DMS53 (cell line): ENCODE measurements at regions not wholly inside any gene's neighbourhood (a gene's known extent, or its start where the extent isn't known, plus 50 kb on each side); places are given as distances from the start of the nearest gene placed in this dataset.
A peak's percentile ranks its signal among the peaks of the same experiment; 100 is the strongest.
"Not testable (repeated sequence)": the region's sequence is repeated elsewhere in the genome, so short reads cannot be mapped to it uniquely, and the experiment has no call there.

ENCODE experiments used
- DNase-seq: peaks from one replicate; lab custom pipeline; 2025; lab: John Stamatoyannopoulos, UW

- DNase-seq, result no peak
Measured at GRCh38 chr5:53367727-53368126, 112.7 kb upstream of the FST start.

GRCh38 chr5:53368516-53368915, 111.9 kb upstream of the FST start:
- DNase-seq, result peak; percentile 20

DNA sequence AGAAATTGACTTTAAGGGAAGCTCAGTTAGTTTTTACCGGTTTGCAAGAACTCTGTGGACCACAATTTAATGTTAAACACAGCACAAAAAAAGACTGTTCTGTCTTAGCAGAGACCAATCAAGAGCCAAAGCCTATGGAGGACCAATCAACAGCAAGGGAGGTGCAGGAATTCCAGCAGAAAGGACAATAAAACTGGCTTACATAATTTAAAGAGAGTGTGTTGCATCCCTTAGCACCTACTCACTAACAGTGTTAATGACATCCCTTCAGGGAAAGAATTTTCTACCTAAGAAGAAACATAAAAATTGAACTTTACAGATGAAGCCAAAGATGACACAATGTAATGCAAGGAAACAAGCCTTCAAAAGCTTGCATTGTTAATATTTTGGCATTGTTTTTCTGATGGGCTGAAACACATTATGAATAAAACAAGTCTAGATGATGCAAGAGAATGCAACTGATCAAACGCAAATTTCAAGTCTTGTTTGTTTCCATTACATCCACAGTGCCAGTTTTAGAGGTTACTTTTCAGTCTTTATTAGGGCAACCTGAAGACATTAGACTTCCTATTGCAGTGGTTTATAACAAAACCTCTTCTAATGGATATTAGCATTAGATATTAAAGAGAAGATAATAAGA, 111.3 kb upstream of the FST start:
- DNase-seq, result no peak

DNA sequence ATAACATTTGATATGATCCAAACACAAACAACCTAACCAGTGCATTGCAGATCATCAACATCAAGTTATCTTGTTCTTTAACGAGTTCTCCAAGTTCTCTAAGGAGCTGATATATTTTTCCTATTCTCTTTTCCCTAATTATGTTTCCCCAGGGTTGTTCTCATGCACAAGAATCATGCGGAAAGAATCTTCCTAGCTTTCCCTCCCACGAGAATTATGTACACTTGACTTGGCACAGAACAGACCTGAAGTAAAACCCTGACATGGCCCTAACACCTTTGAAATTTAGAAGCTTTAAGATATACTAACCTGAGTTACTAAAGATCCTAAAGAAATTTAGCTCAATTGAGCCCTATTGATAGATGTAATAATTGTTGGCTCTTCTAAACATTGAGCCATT, 110.7 kb upstream of the FST start:
- no peak for DNase-seq

GRCh38 chr5:53373451-53374158, 106.8 kb upstream of the FST start:
- no peak for DNase-seq

GRCh38 chr5:53376853-53377252, 103.6 kb upstream of the FST start:
- DNase-seq, result no peak

DNA sequence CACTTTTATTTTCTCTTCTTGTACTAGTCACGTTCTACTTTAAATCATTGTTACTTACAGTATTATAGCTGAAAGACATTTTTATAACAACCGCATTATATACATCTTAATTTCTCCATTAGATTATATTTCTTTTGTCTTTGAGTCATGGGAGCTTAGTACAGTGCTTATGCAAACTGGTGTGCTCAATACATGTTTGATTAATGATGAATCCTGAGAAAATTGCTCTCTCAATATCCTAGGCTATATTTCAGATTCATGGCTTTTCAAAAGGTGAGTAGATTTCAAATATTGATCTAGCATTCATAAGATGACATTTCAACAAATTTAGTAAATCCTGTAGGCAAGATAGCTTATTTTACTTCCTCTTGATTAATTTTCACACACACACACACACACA, 102.2 kb upstream of the FST start:
- no peak for DNase-seq

DNA sequence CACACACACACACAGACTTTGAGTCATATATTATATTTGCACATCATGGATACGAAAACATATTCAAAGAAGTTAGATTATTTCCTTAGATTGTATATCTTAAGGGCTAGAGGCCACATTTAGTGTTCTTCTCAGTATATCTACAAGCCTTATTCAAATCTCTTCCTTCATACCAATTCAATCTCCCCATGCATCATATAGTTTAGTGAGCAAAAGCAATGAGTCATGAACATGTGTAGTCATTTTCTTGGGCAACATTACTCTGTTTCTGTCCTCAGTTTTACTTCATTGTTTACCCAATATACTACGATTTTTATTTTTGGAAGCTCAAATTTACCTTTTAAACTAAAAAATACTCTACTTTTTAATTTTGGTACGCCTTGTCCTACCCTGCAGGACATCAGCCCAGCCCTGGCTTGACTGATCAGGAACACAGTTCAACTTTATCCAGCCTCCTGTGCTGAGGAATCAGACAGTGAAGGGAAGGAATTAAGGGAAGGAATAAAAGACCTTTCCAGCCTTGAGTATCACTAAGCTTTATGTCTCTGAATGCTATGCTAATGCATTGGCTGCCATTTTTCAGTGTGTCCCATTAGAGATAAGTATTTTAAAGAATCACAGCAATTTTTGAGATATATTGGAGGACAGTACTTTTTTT, 101.7 kb upstream of the FST start:
- peak; percentile 17 for DNase-seq

DNA sequence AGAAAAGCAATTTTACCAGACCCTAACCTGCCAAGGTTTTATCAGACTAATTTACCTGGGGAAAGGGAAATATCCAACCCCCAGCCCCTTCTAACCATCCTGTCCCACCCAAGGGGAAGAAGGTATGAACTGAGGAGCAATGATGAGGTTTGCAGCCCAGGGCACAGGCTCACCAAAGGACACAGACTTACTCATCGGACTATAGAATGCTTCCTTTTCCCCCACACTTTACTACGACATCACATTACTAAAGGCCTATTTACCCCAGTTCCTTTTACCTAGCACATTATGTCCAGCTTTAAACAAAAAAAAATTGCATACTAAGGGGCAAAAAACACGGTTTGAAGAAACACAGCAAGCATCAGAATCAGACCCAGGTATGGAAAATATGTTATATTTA, 94.1 kb upstream of the FST start:
- no peak for DNase-seq

DNA sequence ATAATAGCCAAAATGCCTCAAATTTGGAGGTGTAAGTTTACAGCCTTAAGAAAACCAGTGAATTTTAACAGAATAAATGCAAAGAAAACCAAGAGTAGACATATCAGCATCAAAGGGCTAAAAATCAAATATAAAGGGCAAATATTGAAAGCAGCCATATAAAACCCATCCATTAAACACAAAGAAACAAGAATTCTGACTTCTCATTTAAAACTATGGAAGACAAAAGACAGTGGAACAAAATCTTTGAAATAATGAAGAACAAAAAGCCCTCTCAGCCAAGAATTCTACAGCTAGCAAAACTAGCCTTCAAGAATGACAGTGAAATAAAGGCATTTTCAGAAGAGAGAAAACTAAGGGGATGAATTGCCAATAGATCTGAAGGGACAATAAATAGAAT, 91.3 kb upstream of the FST start:
- DNase-seq, result no peak

GRCh38 chr5:53392073-53392472, 88.4 kb upstream of the FST start:
- DNase-seq, result no peak

GRCh38 chr5:53394808-53395207, 85.6 kb upstream of the FST start:
- DNase-seq, result no peak

DNA sequence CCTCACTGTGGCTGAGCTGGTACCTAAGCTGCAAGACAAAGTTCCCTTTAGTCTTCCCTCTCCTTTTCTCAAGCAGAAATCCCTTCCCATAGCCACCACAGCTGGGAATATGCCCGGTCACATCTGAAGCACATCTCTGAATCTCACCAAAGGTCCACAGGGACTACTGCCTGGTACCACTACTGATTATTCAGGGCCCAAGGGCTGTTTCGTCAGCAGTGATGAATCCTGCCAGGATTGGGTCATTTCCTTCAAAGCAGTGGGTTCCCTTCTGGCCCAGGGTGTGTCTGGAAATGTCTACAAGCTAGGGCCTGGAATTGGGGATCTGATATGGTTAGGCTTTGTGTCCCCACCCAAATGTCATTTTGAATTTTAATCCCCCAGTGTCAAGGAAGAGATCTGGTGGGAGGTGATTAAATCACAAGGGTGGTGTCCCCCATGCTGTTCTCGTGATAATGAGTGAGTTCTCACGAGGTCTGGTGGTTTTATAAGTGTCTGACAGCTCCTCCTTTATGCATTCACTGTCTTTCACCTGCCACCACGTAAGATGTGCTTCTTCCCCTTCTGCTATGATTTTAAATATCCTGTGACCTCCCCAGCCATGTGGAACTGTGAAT, 83.2 kb upstream of the FST start:
- no peak for DNase-seq

DNA sequence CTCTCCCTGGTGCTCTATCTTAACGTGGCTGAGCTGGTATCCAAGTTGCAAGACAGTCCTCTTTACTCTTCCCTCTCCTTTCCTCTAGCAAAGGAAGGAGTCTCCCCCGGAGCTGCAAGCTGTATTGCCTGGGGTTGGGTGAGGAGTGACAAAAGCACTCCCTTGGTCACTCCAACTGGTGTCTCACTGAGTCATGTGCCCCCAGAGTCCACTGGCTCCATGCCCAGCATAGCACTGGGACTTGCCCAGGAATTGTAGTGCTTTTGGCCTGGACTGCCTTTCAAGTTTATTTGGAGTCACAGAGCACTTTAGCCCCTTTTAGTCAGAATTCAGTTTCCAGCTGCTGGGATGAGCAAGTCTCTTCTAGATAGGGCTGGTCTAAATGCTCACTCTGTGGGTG, 82.6 kb upstream of the FST start:
- no peak for DNase-seq

DNA sequence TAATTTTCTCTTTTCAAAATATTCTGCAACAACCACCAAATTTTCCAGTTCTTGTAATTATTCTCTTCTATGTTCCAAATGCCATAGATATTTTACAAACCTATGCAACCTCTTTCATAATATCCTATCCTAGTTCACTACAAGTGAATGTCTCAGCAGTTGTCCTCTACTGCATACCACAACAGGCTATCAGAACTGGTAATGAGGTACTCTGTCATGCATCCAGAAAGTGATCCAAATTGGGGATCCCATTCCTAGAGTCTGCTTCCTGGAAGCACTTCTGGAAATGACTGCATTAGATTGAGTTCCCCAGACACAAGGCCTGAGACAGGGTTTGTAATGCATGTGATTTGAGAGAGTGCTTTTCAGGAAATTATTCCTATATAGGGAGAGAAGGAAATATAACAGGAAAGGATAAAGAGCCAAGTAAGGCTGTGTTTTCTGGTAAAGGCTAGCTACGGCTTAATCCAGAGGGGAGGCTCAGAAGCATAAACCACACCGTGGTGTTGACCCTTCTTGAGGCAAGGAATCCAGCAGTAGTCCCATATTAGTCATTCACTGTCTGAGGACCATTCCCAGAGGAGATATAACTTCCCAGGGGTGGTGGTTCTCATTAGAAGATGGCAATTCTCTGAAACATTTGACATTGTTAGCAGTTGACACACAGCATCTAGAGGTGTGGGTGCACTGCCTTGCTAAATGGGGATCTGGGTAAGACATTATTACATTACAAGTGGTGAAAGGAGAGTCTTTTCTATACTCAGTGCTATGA, 80.3 kb upstream of the FST start:
- no peak for DNase-seq

- DNase-seq, result no peak
Measured at GRCh38 chr5:53403291-53403690, 77.1 kb upstream of the FST start.

GRCh38 chr5:53403758-53404157, 76.7 kb upstream of the FST start:
- no peak for DNase-seq

DNA sequence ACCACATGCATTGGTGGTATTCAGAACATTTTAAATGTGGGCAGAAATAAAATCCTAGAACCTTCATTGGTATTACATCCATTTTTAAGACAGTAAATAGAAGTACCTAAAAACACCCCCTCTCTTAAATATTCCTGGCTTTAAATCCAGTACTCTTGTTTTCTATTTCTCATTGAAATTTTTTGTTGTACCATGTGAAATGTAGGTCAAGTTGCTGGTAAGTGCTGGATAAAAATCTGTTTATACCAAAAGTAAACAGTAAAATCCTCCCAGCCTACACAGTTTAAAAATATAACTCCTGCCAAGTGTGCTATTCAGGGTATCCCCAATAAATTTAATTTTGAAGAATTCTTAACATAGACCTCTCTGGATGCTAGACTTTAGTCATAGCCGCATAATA, 75.0 kb upstream of the FST start:
- DNase-seq, result no peak

- peak; percentile 72 for DNase-seq
Measured at GRCh38 chr5:53406630-53407316, 73.7 kb upstream of the FST start.

GRCh38 chr5:53407373-53407772, 73.1 kb upstream of the FST start:
- DNase-seq, result no peak

- no peak for DNase-seq
Measured at GRCh38 chr5:53411388-53411787, 69.0 kb upstream of the FST start.

GRCh38 chr5:53412499-53412898, 67.9 kb upstream of the FST start:
- not testable (repeated sequence) for DNase-seq
